DOHH2 (cell line): ENCODE measurements at regions not wholly inside any gene's neighbourhood (a gene's known extent, or its start where the extent isn't known, plus 50 kb on each side); places are given as distances from the start of the nearest gene placed in this dataset.

Experiments
- H3F3A ChIP-seq: fragments of 200-600 bp; sonication (generic), shearing (Covaris generic); 2 replicates; pipeline ENCODE4 v1.6.0; 2016; ENCODE audit warnings: antibody characterized with exemption, mild to moderate bottlenecking; ENCODE audit not compliant: control insufficient read depth, insufficient read depth
- H3K27ac ChIP-seq: fragments of 200-600 bp; sonication (generic); 2 replicates; pipeline ENCODE4 v1.5.1; 2014; ENCODE audit warnings: low read depth, mild to moderate bottlenecking, low read length, moderate library complexity
- H3K27me3 ChIP-seq: fragments of 200-600 bp; sonication (generic); 2 replicates; pipeline ENCODE4 v1.6.1; 2014; ENCODE audit warnings: mild to moderate bottlenecking, low read length, mixed read lengths; ENCODE audit not compliant: control insufficient read depth
- H3K36me3 ChIP-seq: fragments of 200-600 bp; sonication (generic); 2 replicates; pipeline ENCODE4 v1.6.1; 2014; ENCODE audit warnings: mild to moderate bottlenecking, low read length, moderate library complexity, mixed read lengths; ENCODE audit not compliant: control insufficient read depth
- H3K4me1 ChIP-seq: fragments of 200-600 bp; sonication (generic); 2 replicates; pipeline ENCODE4 v1.6.1; 2014; ENCODE audit warnings: mild to moderate bottlenecking, low read length, mixed read lengths; ENCODE audit not compliant: control insufficient read depth
- H3K4me2 ChIP-seq: fragments of 200-600 bp; sonication (generic); 2 replicates; pipeline ENCODE4 v1.6.0; 2014; ENCODE audit warnings: mild to moderate bottlenecking, low read length, moderate library complexity
- H3K4me3 ChIP-seq: fragments of 200-600 bp; sonication (generic); 2 replicates; pipeline ENCODE4 v1.5.1; 2014; ENCODE audit warnings: mild to moderate bottlenecking, low read length, mixed read lengths
- H3K79me2 ChIP-seq: fragments of 200-600 bp; sonication (generic); 2 replicates; pipeline ENCODE4 v1.6.1; 2014; ENCODE audit warnings: mild to moderate bottlenecking, low read length, mixed read lengths; ENCODE audit not compliant: control insufficient read depth
- H3K9me2 ChIP-seq: fragments of 200-600 bp; sonication (generic); replicated peaks from 2 replicates; pipeline ENCODE4 v1.6.1; 2014; ENCODE audit warnings: mild to moderate bottlenecking, low read length, mixed read lengths; ENCODE audit not compliant: control insufficient read depth
- H3K9me3 ChIP-seq: fragments of 200-600 bp; sonication (generic); 2 replicates; pipeline ENCODE4 v1.6.1; 2014; ENCODE audit warnings: antibody characterized with exemption, low read length, mixed read lengths; ENCODE audit not compliant: control insufficient read depth, insufficient read depth
- H4K20me1 ChIP-seq: fragments of 200-600 bp; sonication (generic); 2 replicates; pipeline ENCODE4 v1.6.0; 2014; ENCODE audit warnings: low read depth, mild to moderate bottlenecking, antibody characterized with exemption, low read length, moderate library complexity; ENCODE audit not compliant: control insufficient read depth, insufficient read depth
- EZH2phosphoT487 ChIP-seq: fragments of 200-600 bp; sonication (generic); IDR thresholded peaks from 2 replicates; pipeline ENCODE4 v1.6.1; 2017; ENCODE audit warnings: borderline replicate concordance, mild to moderate bottlenecking, antibody characterized with exemption, low read length, moderate library complexity, mixed read lengths
- TF ChIP-seq, protein P1 (sequence below): fragments of 200-600 bp; sonication (generic); IDR thresholded peaks from one replicate; pipeline ENCODE4 v1.5.1; 2014; ENCODE audit warnings: antibody characterized with exemption, mild to moderate bottlenecking, low read depth, low read length; ENCODE audit not compliant: poor library complexity, severe bottlenecking

DNA sequence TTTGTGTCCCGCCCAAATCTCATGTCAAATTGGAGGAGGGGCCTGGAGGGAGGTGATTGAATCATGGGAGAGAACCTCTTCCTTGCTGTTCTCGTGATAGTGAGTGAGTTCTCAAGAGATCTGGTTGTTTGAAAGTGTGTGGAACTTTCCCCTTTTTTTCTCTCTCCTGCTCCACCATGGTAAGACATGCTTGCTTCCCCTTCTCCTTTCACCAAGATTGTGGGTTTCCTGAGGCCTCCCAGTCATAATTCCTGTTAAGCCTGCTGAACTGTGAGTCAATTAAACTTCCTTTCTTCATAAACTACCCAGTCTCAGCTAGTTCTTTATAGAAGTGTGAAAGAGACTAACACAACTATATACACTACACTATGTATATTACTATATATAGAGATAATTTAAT, 697.8 kb upstream of the HS3ST1 start:
- Histone ChIP-seq H3K9me3 (no peaks in the 10 kb centered on the region), H3K27me3 (no peaks in the 10 kb centered on the region), H3K79me2 (no peaks in the 10 kb centered on the region), H3K36me3 (no peaks in the 10 kb centered on the region), H3K4me1 (no peaks in the 10 kb centered on the region), H3K27ac (no peak overlapping the region), H3K4me3 (no peak overlapping the region), H3F3A (no peaks in the 10 kb centered on the region), H4K20me1 (no peaks in the 10 kb centered on the region), H3K4me2 (no peak overlapping the region), H3K9me2 (no peaks in the 10 kb centered on the region)
- TF ChIP-seq EZH2phosphoT487 = no peak
- TF ChIP-seq, protein P1, sequence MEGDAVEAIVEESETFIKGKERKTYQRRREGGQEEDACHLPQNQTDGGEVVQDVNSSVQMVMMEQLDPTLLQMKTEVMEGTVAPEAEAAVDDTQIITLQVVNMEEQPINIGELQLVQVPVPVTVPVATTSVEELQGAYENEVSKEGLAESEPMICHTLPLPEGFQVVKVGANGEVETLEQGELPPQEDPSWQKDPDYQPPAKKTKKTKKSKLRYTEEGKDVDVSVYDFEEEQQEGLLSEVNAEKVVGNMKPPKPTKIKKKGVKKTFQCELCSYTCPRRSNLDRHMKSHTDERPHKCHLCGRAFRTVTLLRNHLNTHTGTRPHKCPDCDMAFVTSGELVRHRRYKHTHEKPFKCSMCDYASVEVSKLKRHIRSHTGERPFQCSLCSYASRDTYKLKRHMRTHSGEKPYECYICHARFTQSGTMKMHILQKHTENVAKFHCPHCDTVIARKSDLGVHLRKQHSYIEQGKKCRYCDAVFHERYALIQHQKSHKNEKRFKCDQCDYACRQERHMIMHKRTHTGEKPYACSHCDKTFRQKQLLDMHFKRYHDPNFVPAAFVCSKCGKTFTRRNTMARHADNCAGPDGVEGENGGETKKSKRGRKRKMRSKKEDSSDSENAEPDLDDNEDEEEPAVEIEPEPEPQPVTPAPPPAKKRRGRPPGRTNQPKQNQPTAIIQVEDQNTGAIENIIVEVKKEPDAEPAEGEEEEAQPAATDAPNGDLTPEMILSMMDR = no peak

DNA sequence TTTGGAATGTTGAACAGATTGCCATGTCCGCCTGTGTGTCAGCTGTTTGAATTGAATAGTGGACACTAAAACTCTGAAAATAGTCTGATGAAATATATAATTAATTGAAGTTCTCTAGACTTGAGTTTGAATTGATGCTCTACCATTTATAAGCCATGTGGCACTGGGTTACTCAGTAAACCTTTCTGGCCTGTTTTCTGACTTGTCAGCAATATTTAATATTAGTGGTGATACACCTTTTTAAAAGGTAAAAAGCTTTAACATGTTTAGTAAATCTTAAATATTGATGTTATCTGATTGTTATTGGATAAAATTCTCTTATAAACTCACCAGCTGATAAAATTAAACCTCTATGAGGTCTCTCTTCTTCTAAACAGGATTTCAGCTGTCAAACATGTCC, 695.4 kb upstream of the HS3ST1 start:
- Histone ChIP-seq H3K79me2 (no peaks in the 10 kb centered on the region), H4K20me1 (no peaks in the 10 kb centered on the region), H3K4me1 (no peaks in the 10 kb centered on the region), H3K27ac (no peak overlapping the region), H3F3A (no peaks in the 10 kb centered on the region), H3K36me3 (no peaks in the 10 kb centered on the region), H3K4me3 (no peak overlapping the region), H3K4me2 (no peak overlapping the region), H3K9me2 (no peaks in the 10 kb centered on the region), H3K9me3 (no peaks in the 10 kb centered on the region), H3K27me3 (no peaks in the 10 kb centered on the region)
- TF ChIP-seq, protein P1 = no peak
- no peak for TF ChIP-seq EZH2phosphoT487

DNA sequence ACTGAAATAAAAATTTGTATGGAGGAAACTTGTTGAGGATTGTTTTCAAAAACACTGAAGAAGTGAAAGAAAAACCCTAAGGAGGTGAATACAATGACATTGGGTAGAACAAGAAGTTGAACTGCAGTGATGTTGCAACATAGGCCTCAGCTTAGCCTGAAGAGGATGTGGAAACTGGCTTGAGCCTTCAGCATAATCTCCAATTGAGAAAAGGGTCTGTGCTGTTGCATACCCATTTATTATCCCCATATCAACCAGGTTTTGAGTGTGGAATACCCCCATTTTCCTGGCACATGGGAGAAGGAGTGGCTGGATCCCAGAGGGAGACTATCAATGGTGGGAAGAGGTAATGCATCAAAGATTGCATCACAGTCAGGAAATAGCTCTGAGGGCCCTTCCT, 695.0 kb upstream of the HS3ST1 start:
- H3K27ac ChIP-seq = no peak overlapping the region

More for the DNA sequence above, 695.0 kb upstream of the HS3ST1 start:
- TF ChIP-seq, protein P1 = no peak
- TF ChIP-seq EZH2phosphoT487 = no peak
- Histone ChIP-seq H3K27me3 (no peaks in the 10 kb centered on the region), H3K4me3 (no peak overlapping the region), H3K4me2 (no peak overlapping the region), H3K9me3 (no peaks in the 10 kb centered on the region), H3K36me3 (no peaks in the 10 kb centered on the region), H3F3A (no peaks in the 10 kb centered on the region), H4K20me1 (no peaks in the 10 kb centered on the region), H3K4me1 (no peaks in the 10 kb centered on the region), H3K79me2 (no peaks in the 10 kb centered on the region), H3K9me2 (no peaks in the 10 kb centered on the region)
